MG63 (cell line): ENCODE measurements at regions not wholly inside any gene's neighbourhood (a gene's known extent, or its start where the extent isn't known, plus 50 kb on each side); places are given as distances from the start of the nearest gene placed in this dataset.

ENCODE experiments used
- DNase-seq: peaks from one replicate; pipeline ENCODE4 v3.0.0-alpha.2; 2020
- H3K27me3 ChIP-seq: fragments of 250-450 bp; sonication (Bioruptor Pico); 2 replicates; pipeline ENCODE4 v1.5.1; 2020; ENCODE audit warnings: mild to moderate bottlenecking, moderate library complexity
- H3K36me3 ChIP-seq: fragments of 250-450 bp; sonication (Bioruptor Pico); 2 replicates; pipeline ENCODE4 v1.5.1; 2020; ENCODE audit warnings: mild to moderate bottlenecking, moderate library complexity
- H3K4me3 ChIP-seq: fragments of 250-450 bp; sonication (Bioruptor Pico); 2 replicates; pipeline ENCODE4 v1.5.1; 2020; ENCODE audit warnings: mild to moderate bottlenecking, moderate library complexity
- H3K9me3 ChIP-seq: fragments of 250-450 bp; sonication (Bioruptor Pico); 2 replicates; pipeline ENCODE4 v1.5.1; 2020; ENCODE audit warnings: mild to moderate bottlenecking, moderate library complexity

GRCh38 chr2:146785101-146785500 lies 1059.7 kb upstream of the ACVR2A start:
- Histone ChIP-seq H3K36me3 (no peaks in the 10 kb centered on the region), H3K4me3 (no peak overlapping the region), H3K27me3 (no peaks in the 10 kb centered on the region), H3K9me3 (no peaks in the 10 kb centered on the region)
- no peak for DNase-seq

GRCh38 chr2:146784602-146785001 lies 1060.2 kb upstream of the ACVR2A start:
- Histone ChIP-seq H3K9me3 (no peaks in the 10 kb centered on the region), H3K27me3 (no peaks in the 10 kb centered on the region), H3K36me3 (no peaks in the 10 kb centered on the region), H3K4me3 (no peak overlapping the region)
- DNase-seq: no peak

DNA sequence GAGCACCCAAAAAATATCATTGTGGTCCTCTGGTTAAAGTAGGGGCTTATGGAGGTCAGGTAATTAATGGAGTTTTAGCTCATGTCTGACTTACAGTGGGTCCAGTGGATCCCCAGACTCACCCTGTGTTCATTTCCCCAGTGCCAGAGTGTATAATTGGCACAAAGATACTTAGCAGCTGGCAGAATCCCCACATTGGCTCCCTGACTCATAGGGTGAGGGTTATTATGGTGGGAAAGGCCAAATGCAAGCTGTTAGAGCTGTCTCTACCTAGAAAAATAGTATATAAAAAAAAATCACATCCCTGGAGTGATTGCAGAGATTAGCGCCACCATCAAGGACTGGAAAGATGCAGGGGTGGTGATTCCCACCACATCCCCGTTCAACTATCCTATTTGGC lies 1067.6 kb upstream of the ACVR2A start:
- H3K9me3 ChIP-seq: no peaks in the 10 kb centered on the region; the same call in 1 of the 2 replicates
- peak; percentile 47 for DNase-seq
- no peaks in the 10 kb centered on the region for H3K27me3 ChIP-seq
- no peak overlapping the region for H3K4me3 ChIP-seq
- H3K36me3 ChIP-seq: no peaks in the 10 kb centered on the region

DNA sequence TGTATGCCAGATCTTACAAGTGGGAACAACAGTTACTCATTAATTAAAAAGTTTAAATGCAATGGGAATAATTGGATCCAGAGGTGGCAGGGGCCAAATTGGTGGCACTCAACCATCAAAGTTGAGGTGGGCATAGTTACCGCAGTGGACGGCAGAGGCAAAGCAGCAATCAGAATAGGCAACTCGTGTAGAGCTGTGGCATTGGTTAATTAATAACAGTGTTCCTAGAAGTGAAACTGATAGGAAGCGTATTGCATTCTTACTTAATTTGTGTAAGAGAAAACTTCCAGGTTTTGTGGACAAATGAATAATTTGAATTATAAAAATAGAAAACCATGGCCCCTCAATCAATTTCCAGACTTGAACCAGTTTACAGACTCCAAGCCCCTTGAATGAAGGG lies 1068.2 kb upstream of the ACVR2A start:
- no peak for DNase-seq
- no peak overlapping the region for H3K4me3 ChIP-seq

DNA sequence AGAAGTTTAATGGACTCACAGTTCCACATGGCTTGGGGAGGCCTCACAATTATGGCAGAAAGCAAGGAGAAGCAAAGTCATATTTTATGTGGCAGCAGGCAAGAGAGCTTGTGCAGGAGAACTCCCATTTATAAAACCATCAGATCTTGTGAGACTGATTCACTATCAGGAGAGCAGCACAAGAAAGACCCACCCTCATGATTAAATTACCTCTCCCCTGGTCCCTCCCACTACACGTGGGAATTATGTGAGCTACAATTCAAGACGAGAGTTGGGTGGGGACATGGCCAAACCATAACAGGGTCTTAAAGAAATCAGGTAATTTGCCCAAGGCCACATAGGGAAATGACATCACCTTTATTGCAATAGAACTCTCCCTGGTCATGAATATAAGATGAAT lies 1073.3 kb upstream of the ACVR2A start:
- H3K4me3 ChIP-seq: no peak overlapping the region
- H3K9me3 ChIP-seq: no peaks in the 10 kb centered on the region
- H3K27me3 ChIP-seq: no peaks in the 10 kb centered on the region
- no peaks in the 10 kb centered on the region for H3K36me3 ChIP-seq
- DNase-seq: no peak

More for the DNA sequence above, 1068.2 kb upstream of the ACVR2A start:
- Histone ChIP-seq H3K27me3 (no peaks in the 10 kb centered on the region), H3K9me3 (no peaks in the 10 kb centered on the region; the same call in 1 of the 2 replicates), H3K36me3 (no peaks in the 10 kb centered on the region)

DNA sequence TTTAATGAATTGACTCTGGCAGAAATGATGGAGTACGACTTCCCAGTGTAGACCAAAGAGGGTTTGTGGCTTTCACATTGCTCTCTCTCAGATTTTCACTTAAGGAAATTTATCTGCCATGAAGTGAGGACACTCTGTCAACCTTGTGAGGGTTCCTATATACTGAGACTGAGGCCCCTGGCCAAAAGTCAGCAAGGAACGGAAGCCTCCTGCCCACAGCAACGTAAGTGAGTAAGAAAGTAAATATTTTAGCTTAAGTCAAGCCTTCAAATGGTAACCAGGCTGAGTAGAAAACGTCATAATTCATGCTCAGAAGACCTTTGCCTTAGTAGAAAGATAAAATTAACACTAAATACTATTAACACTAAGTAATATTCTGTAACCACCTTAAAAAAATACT lies 1080.5 kb upstream of the ACVR2A start:
- no peaks in the 10 kb centered on the region for H3K36me3 ChIP-seq
- DNase-seq: no peak
- no peaks in the 10 kb centered on the region for H3K9me3 ChIP-seq
- no peaks in the 10 kb centered on the region for H3K27me3 ChIP-seq
- H3K4me3 ChIP-seq: no peak overlapping the region

GRCh38 chr2:146762786-146763185 lies 1082.0 kb upstream of the ACVR2A start:
- H3K36me3 ChIP-seq: no peaks in the 10 kb centered on the region
- no peaks in the 10 kb centered on the region for H3K27me3 ChIP-seq
- H3K4me3 ChIP-seq: no peak overlapping the region
- no peak for DNase-seq
- H3K9me3 ChIP-seq: no peaks in the 10 kb centered on the region

- no peak for DNase-seq
- H3K36me3 ChIP-seq: no peaks in the 10 kb centered on the region
- H3K4me3 ChIP-seq: no peak overlapping the region
- no peaks in the 10 kb centered on the region for H3K9me3 ChIP-seq
- H3K27me3 ChIP-seq: no peaks in the 10 kb centered on the region
These were observed 1090.2 kb upstream of the ACVR2A start for GRCh38 chr2:146754606-146755005.

GRCh38 chr2:146748046-146748445 lies 1096.8 kb upstream of the ACVR2A start:
- no peaks in the 10 kb centered on the region for H3K27me3 ChIP-seq
- H3K9me3 ChIP-seq: no peaks in the 10 kb centered on the region
- no peaks in the 10 kb centered on the region for H3K36me3 ChIP-seq
- no peak for DNase-seq
- H3K4me3 ChIP-seq: no peak overlapping the region

- DNase-seq: no peak
- H3K27me3 ChIP-seq: no peaks in the 10 kb centered on the region
- no peaks in the 10 kb centered on the region for H3K36me3 ChIP-seq
- no peaks in the 10 kb centered on the region for H3K9me3 ChIP-seq
- H3K4me3 ChIP-seq: no peak overlapping the region
These were observed 1103.6 kb upstream of the ACVR2A start for GRCh38 chr2:146741260-146741659.

DNA sequence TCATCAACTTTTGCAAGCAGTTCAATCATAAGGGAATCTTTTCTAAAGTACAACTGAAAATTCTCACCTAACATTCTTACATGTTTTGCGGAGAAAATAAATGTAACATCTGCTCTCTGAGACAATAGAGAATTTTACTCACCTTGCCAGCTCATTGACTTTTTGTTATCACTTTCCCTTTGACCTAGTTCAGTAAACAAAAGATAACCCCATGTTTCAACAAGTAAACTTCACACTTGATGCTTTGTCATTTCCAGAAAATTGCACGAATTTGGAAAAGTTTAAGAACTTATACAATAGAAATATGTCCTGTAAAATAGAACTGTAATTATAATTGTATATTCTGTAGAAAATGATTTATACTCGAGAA lies 1110.0 kb upstream of the ACVR2A start:
- Histone ChIP-seq H3K9me3 (no peaks in the 10 kb centered on the region), H3K4me3 (no peak overlapping the region), H3K27me3 (no peaks in the 10 kb centered on the region), H3K36me3 (no peaks in the 10 kb centered on the region)
- DNase-seq: no peak

DNA sequence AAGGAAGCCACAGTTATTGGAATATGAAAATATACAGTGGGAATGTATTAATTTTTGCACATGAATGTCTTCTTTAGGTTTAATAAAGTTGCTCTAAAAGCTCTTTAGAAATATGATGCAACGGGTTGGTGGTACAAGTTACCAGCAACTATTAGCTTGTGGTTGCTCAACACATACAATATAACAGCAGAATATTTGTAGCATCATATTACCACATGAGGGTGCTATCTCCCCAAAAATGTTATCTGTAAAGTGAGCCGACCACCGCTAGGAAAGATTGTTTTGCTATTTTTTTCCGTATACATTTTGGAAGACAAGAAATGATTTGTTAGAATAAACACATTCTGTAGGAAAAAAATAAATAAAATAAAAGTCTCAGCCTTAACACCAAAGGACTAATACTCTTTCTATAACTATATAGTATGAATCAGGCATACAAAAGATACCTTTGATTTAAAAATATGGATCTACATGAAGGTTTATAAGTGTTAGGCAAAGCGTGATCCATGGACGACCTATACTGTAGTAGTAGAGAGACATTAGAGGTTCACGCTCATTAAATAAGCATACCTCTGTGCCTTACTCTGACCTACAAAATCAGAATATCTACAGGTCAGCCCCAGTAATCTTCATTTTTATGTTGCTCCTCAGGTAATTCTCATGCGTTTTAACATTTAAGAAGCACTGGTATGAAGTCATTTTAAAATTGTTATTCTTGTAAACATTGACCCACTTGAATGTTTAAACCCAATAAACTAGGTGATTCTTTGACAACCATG lies 1110.6 kb upstream of the ACVR2A start:
- DNase-seq: no peak
- Histone ChIP-seq H3K9me3 (no peaks in the 10 kb centered on the region), H3K36me3 (no peaks in the 10 kb centered on the region), H3K27me3 (no peaks in the 10 kb centered on the region), H3K4me3 (no peak overlapping the region)

GRCh38 chr2:146730882-146731281 lies 1113.9 kb upstream of the ACVR2A start:
- Histone ChIP-seq H3K36me3 (no peaks in the 10 kb centered on the region), H3K27me3 (no peaks in the 10 kb centered on the region), H3K4me3 (no peak overlapping the region), H3K9me3 (no peaks in the 10 kb centered on the region)
- DNase-seq: no peak

GRCh38 chr2:146721486-146721885 lies 1123.3 kb upstream of the ACVR2A start:
- H3K27me3 ChIP-seq: no peaks in the 10 kb centered on the region
- H3K4me3 ChIP-seq: no peak overlapping the region
- DNase-seq: no peak
- H3K9me3 ChIP-seq: no peaks in the 10 kb centered on the region
- no peaks in the 10 kb centered on the region for H3K36me3 ChIP-seq

- Histone ChIP-seq H3K27me3 (no peaks in the 10 kb centered on the region), H3K4me3 (no peak overlapping the region), H3K9me3 (no peaks in the 10 kb centered on the region), H3K36me3 (no peaks in the 10 kb centered on the region)
- no peak for DNase-seq
These were observed 1124.7 kb upstream of the ACVR2A start for GRCh38 chr2:146720170-146720569.

GRCh38 chr2:146716591-146716990 lies 1128.2 kb upstream of the ACVR2A start:
- H3K9me3 ChIP-seq: no peaks in the 10 kb centered on the region
- no peak overlapping the region for H3K4me3 ChIP-seq
- no peaks in the 10 kb centered on the region for H3K36me3 ChIP-seq
- H3K27me3 ChIP-seq: no peaks in the 10 kb centered on the region
- DNase-seq: no peak

- no peaks in the 10 kb centered on the region for H3K9me3 ChIP-seq
- no peak for DNase-seq
- no peak overlapping the region for H3K4me3 ChIP-seq
- no peaks in the 10 kb centered on the region for H3K27me3 ChIP-seq
- H3K36me3 ChIP-seq: no peaks in the 10 kb centered on the region
These were observed 1135.8 kb upstream of the ACVR2A start for GRCh38 chr2:146709004-146709403.

- no peak for DNase-seq
- H3K9me3 ChIP-seq: peaks cover 2% of the 10 kb centered on the region; the same call in 1 of the 2 replicates
These were observed 1143.6 kb upstream of the ACVR2A start for GRCh38 chr2:146701183-146701582.

More at GRCh38 chr2:146701183-146701582, 1143.6 kb upstream of the ACVR2A start:
- Histone ChIP-seq H3K36me3 (no peaks in the 10 kb centered on the region), H3K4me3 (no peak overlapping the region), H3K27me3 (no peaks in the 10 kb centered on the region)
